ENCODE measurements at regions not wholly inside any gene's neighbourhood (a gene's known extent, or its start where the extent isn't known, plus 50 kb on each side); places are given as distances from the start of the nearest gene placed in this dataset.

DNA sequence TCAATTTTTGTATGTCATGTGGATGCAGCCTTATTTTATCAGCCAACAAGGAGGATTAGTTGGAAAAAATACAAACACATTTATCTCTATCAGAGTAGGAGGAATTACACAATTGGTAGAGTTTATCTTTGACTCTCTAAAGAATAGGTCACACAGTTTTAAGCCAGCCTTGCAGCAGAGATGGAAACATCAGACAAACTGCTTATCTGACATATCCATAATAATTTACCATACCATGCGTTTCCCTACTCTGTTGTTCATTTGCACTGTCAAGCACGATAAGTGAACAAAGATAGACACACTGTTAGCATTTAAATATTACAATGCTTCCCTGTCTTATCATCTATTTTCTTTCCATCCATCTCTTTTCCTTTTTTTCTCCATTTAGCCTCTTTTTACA is 283.7 kb upstream of the SMIM30 start:
- H3K36me3 ChIP-seq (ENCODE audit: insufficient read depth, low read length) = no peaks in the 10 kb centered on the region
- no peaks in the 10 kb centered on the region for H3K9me2 ChIP-seq (ENCODE audit: insufficient read depth, low read length)
- no peaks in the 10 kb centered on the region for H3K9me3 ChIP-seq (ENCODE audit: low read length)
- TF ChIP-seq TAF1 (IDR thresholded peaks at IDR 0.05; ENCODE audit: low read depth) = no peak
- TF ChIP-seq, protein P1, sequence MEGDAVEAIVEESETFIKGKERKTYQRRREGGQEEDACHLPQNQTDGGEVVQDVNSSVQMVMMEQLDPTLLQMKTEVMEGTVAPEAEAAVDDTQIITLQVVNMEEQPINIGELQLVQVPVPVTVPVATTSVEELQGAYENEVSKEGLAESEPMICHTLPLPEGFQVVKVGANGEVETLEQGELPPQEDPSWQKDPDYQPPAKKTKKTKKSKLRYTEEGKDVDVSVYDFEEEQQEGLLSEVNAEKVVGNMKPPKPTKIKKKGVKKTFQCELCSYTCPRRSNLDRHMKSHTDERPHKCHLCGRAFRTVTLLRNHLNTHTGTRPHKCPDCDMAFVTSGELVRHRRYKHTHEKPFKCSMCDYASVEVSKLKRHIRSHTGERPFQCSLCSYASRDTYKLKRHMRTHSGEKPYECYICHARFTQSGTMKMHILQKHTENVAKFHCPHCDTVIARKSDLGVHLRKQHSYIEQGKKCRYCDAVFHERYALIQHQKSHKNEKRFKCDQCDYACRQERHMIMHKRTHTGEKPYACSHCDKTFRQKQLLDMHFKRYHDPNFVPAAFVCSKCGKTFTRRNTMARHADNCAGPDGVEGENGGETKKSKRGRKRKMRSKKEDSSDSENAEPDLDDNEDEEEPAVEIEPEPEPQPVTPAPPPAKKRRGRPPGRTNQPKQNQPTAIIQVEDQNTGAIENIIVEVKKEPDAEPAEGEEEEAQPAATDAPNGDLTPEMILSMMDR (IDR thresholded peaks at IDR 0.05; ENCODE audit: poor library complexity, severe bottlenecking) = no peak
- TF ChIP-seq EZH2 (IDR thresholded peaks at IDR 0.05; ENCODE audit: borderline replicate concordance, insufficient read depth, low read length, poor library complexity, severe bottlenecking) = no peak
- TF ChIP-seq POLR2AphosphoS5 (IDR thresholded peaks at IDR 0.05) = peak; percentile 58
- peak; percentile 22 for TF ChIP-seq MXI1 (conservative IDR thresholded peaks at IDR 0.05; ENCODE audit: poor library complexity, severe bottlenecking)
- TF ChIP-seq RAD21 (conservative IDR thresholded peaks at IDR 0.05) = peak; percentile 15
- peak; percentile 65 for TF ChIP-seq EP300 (conservative IDR thresholded peaks at IDR 0.05; ENCODE audit: poor library complexity, severe bottlenecking)
- no peak for TF ChIP-seq SMC3 (conservative IDR thresholded peaks at IDR 0.05; ENCODE audit: poor library complexity)
- TF ChIP-seq, protein P2, sequence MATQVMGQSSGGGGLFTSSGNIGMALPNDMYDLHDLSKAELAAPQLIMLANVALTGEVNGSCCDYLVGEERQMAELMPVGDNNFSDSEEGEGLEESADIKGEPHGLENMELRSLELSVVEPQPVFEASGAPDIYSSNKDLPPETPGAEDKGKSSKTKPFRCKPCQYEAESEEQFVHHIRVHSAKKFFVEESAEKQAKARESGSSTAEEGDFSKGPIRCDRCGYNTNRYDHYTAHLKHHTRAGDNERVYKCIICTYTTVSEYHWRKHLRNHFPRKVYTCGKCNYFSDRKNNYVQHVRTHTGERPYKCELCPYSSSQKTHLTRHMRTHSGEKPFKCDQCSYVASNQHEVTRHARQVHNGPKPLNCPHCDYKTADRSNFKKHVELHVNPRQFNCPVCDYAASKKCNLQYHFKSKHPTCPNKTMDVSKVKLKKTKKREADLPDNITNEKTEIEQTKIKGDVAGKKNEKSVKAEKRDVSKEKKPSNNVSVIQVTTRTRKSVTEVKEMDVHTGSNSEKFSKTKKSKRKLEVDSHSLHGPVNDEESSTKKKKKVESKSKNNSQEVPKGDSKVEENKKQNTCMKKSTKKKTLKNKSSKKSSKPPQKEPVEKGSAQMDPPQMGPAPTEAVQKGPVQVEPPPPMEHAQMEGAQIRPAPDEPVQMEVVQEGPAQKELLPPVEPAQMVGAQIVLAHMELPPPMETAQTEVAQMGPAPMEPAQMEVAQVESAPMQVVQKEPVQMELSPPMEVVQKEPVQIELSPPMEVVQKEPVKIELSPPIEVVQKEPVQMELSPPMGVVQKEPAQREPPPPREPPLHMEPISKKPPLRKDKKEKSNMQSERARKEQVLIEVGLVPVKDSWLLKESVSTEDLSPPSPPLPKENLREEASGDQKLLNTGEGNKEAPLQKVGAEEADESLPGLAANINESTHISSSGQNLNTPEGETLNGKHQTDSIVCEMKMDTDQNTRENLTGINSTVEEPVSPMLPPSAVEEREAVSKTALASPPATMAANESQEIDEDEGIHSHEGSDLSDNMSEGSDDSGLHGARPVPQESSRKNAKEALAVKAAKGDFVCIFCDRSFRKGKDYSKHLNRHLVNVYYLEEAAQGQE (IDR thresholded peaks at IDR 0.05; ENCODE audit: borderline replicate concordance) = peak; percentile 33
- peak overlapping the region; percentile 90 for H3K27ac ChIP-seq (ENCODE audit: low read length)
- H3K79me2 ChIP-seq (replicated peaks; ENCODE audit: insufficient read depth, low read length) = no peaks in the 10 kb centered on the region
- peak overlapping the region; percentile 34 for H2AFZ ChIP-seq (ENCODE audit: low read depth, low read length)
- H3K4me2 ChIP-seq (ENCODE audit: low read length) = peak overlapping the region; percentile 26
- no peaks in the 10 kb centered on the region for H3F3A ChIP-seq (ENCODE audit: insufficient read depth, low read length, poor library complexity, severe bottlenecking)
- no peaks in the 10 kb centered on the region for H4K20me1 ChIP-seq (ENCODE audit: insufficient read depth)
- H3K27me3 ChIP-seq (ENCODE audit: insufficient read depth, low read depth, low read length) = no peaks in the 10 kb centered on the region
- peak overlapping the region; percentile 53 for H3K9ac ChIP-seq (ENCODE audit: low read length)
- peak overlapping the region; percentile 30 for H3K4me3 ChIP-seq (ENCODE audit: low read length)

DNA sequence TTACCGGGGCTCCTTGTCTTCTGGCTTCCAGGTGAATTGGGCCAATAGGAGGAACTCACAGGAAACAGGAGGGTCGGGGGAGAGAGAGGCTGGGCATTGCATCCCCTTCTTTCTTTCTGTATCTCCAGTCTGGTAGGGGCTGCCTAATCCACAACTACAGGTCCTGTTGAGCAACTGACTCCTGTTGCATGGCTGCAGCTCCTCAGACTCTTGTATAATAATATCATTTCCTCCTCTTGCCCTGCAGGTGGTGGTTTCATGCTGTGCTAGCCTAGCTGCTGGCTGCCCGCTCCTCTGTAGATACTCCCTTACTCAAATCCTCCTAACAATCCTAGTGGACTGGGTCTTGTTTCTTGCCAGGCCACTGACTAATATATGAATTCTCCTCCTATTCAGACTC is 276.5 kb upstream of the SMIM30 start:
- H3K27ac ChIP-seq (ENCODE audit: low read length) = no peak overlapping the region
- no peak for TF ChIP-seq MXI1 (conservative IDR thresholded peaks at IDR 0.05; ENCODE audit: poor library complexity, severe bottlenecking)
- no peak for TF ChIP-seq EP300 (conservative IDR thresholded peaks at IDR 0.05; ENCODE audit: poor library complexity, severe bottlenecking)
- TF ChIP-seq SMC3 (conservative IDR thresholded peaks at IDR 0.05; ENCODE audit: poor library complexity) = no peak
- no peak for TF ChIP-seq RAD21 (conservative IDR thresholded peaks at IDR 0.05)
- TF ChIP-seq, protein P1 (IDR thresholded peaks at IDR 0.05; ENCODE audit: poor library complexity, severe bottlenecking) = no peak
- TF ChIP-seq, protein P2 (IDR thresholded peaks at IDR 0.05; ENCODE audit: borderline replicate concordance) = no peak
- no peak for TF ChIP-seq POLR2AphosphoS5 (IDR thresholded peaks at IDR 0.05)
- no peak for TF ChIP-seq TAF1 (IDR thresholded peaks at IDR 0.05; ENCODE audit: low read depth)
- TF ChIP-seq EZH2 (IDR thresholded peaks at IDR 0.05; ENCODE audit: borderline replicate concordance, insufficient read depth, low read length, poor library complexity, severe bottlenecking) = no peak

More for the DNA sequence above, 276.5 kb upstream of the SMIM30 start:
- H3F3A ChIP-seq (ENCODE audit: insufficient read depth, low read length, poor library complexity, severe bottlenecking) = no peaks in the 10 kb centered on the region
- H2AFZ ChIP-seq (ENCODE audit: low read depth, low read length) = no peak overlapping the region
- no peaks in the 10 kb centered on the region for H3K27me3 ChIP-seq (ENCODE audit: insufficient read depth, low read depth, low read length)
- H3K4me2 ChIP-seq (ENCODE audit: low read length) = no peak overlapping the region
- H4K20me1 ChIP-seq (ENCODE audit: insufficient read depth) = no peaks in the 10 kb centered on the region
- H3K9ac ChIP-seq (ENCODE audit: low read length) = no peak overlapping the region
- no peaks in the 10 kb centered on the region for H3K9me3 ChIP-seq (ENCODE audit: low read length)
- H3K36me3 ChIP-seq (ENCODE audit: insufficient read depth, low read length) = no peaks in the 10 kb centered on the region
- no peak overlapping the region for H3K4me3 ChIP-seq (ENCODE audit: low read length)
- H3K79me2 ChIP-seq (replicated peaks; ENCODE audit: insufficient read depth, low read length) = no peaks in the 10 kb centered on the region
- H3K9me2 ChIP-seq (ENCODE audit: insufficient read depth, low read length) = no peaks in the 10 kb centered on the region
